GM18868 (cell line): ENCODE measurements at regions not wholly inside any gene's neighbourhood (a gene's known extent, or its start where the extent isn't known, plus 50 kb on each side); places are given as distances from the start of the nearest gene placed in this dataset.
"Not testable (repeated sequence)": the region's sequence is repeated elsewhere in the genome, so short reads cannot be mapped to it uniquely, and the experiment has no call there.

ENCODE experiments used
- ATAC-seq: cut with Tn5 transposase; IDR thresholded peaks from one replicate; pipeline ENCODE4 v1.9.1; 2021; ENCODE audit warnings: mild to moderate bottlenecking, moderate library complexity; ENCODE audit not compliant: unreplicated experiment

GRCh38 chr17:33680472-33680871, 387.4 kb upstream of the ASIC2 start:
- no peak for ATAC-seq

GRCh38 chr17:33682599-33682998, 389.5 kb upstream of the ASIC2 start:
- no peak for ATAC-seq

- ATAC-seq, result no peak
These were observed 391.6 kb upstream of the ASIC2 start for GRCh38 chr17:33684735-33685134.

GRCh38 chr17:33686171-33686570, 393.1 kb upstream of the ASIC2 start:
- ATAC-seq, result no peak

- no peak for ATAC-seq
These were observed 394.7 kb upstream of the ASIC2 start for GRCh38 chr17:33687831-33688230.

- ATAC-seq, result no peak
These were observed 395.7 kb upstream of the ASIC2 start for GRCh38 chr17:33688771-33689170.

GRCh38 chr17:33689725-33690124, 396.6 kb upstream of the ASIC2 start:
- no peak for ATAC-seq

- ATAC-seq, result no peak
These were observed 402.3 kb upstream of the ASIC2 start for GRCh38 chr17:33695431-33695830.

GRCh38 chr17:33696102-33696501, 403.0 kb upstream of the ASIC2 start:
- no peak for ATAC-seq

GRCh38 chr17:33697557-33697956, 404.5 kb upstream of the ASIC2 start:
- no peak for ATAC-seq

GRCh38 chr17:33701910-33702309, 408.8 kb upstream of the ASIC2 start:
- ATAC-seq, result no peak

GRCh38 chr17:33704856-33705255, 411.8 kb upstream of the ASIC2 start:
- no peak for ATAC-seq

GRCh38 chr17:33709881-33710280, 416.8 kb upstream of the ASIC2 start:
- ATAC-seq, result no peak

- ATAC-seq, result no peak
These were observed 419.0 kb upstream of the ASIC2 start for GRCh38 chr17:33712120-33712519.

GRCh38 chr17:33716957-33717356, 423.9 kb upstream of the ASIC2 start:
- no peak for ATAC-seq

GRCh38 chr17:33723736-33724135, 430.6 kb upstream of the ASIC2 start:
- not testable (repeated sequence) for ATAC-seq

GRCh38 chr17:33725675-33726271, 432.7 kb upstream of the ASIC2 start:
- no peak for ATAC-seq

GRCh38 chr17:33730131-33730530, 437.0 kb upstream of the ASIC2 start:
- no peak for ATAC-seq

- no peak for ATAC-seq
These were observed 439.0 kb upstream of the ASIC2 start for GRCh38 chr17:33732116-33732515.

- ATAC-seq, result no peak
These were observed 446.6 kb upstream of the ASIC2 start for GRCh38 chr17:33739714-33740113.

GRCh38 chr17:33745047-33745760, 452.1 kb upstream of the ASIC2 start:
- ATAC-seq, result no peak

GRCh38 chr17:33749171-33749570, 456.1 kb upstream of the ASIC2 start:
- ATAC-seq, result no peak
